Breast epithelium (tissue), 4 donors: ENCODE measurements at regions not wholly inside any gene's neighbourhood (a gene's known extent, or its start where the extent isn't known, plus 50 kb on each side); places are given as distances from the start of the nearest gene placed in this dataset.

Source experiments
- DNase-seq, 2 donors: peaks; one replicate each; pipeline ENCODE4 v3.0.0-alpha.2; 2019; ENCODE audit warnings: low spot score in 2 of 2
- H3K27ac ChIP-seq, 2 donors: fragments of 200-600 bp; sonication (generic) in 1 of 2; one replicate each; pipeline ENCODE4 v1.5.1; 2016 to 2019; ENCODE audit warnings: mild to moderate bottlenecking in 1 of 2
- H3K27me3 ChIP-seq, 2 donors: fragments of 200-600 bp; sonication (generic) in 1 of 2; one replicate each; pipeline versions ENCODE4 v1.5.1 to v1.6.0; 2017 to 2019; ENCODE audit warnings: control low read depth in 1 of 2, mild to moderate bottlenecking in 1 of 2
- H3K36me3 ChIP-seq: fragments of 200-600 bp; one replicate; pipeline ENCODE4 v1.5.1; 2019
- H3K4me1 ChIP-seq, 2 donors: fragments of 200-600 bp; sonication (generic); one replicate each; pipeline ENCODE4 v1.5.1; 2016 to 2019; ENCODE audit warnings: control low read depth in 1 of 2
- H3K4me3 ChIP-seq, 3 donors: fragments of 200-600 bp; sonication (generic); 1 replicate in 2 of 3; 2 replicates in 1 of 3; pipeline ENCODE4 v1.5.1; 2016 to 2019; ENCODE audit warnings: mild to moderate bottlenecking in 3 of 3, moderate library complexity in 2 of 3
- H3K9me3 ChIP-seq, 2 donors: fragments of 200-600 bp; sonication (generic) in 1 of 2; one replicate each; pipeline ENCODE4 v1.5.1; 2016 to 2019; ENCODE audit warnings: control low read depth in 1 of 2
- CTCF ChIP-seq, 3 donors: fragments of 450-650 bp; IDR thresholded peaks; one replicate each; pipeline ENCODE4 v1.5.1; 2016 to 2017; ENCODE audit warnings: antibody characterized with exemption in 3 of 3, mild to moderate bottlenecking in 3 of 3, moderate library complexity in 3 of 3
- POLR2A ChIP-seq: fragments of 450-650 bp; IDR thresholded peaks from one replicate; pipeline ENCODE4 v1.6.1; 2016; ENCODE audit warnings: antibody characterized with exemption, mild to moderate bottlenecking, moderate library complexity
- POLR2AphosphoS5 ChIP-seq, 3 donors: sonication (generic); formaldehyde crosslinking; IDR thresholded peaks; one replicate each; pipeline ENCODE4 v1.6.1; 2017; ENCODE audit warnings: antibody characterized with exemption in 3 of 3
- intact Hi-C: fragments of 100-400 bp; cut with DNase I; formaldehyde crosslinking; loops from one replicate; pipeline ENCODE4 v1.15.1; 2023; ENCODE audit warnings: low total_unique reads

- Histone ChIP-seq H3K36me3 (no peaks in the 10 kb centered on the region), H3K4me3 (no peak overlapping the region), H3K9me3 (no peaks in the 10 kb centered on the region), H3K27ac (no peak overlapping the region), H3K27me3 (no peaks in the 10 kb centered on the region), H3K4me1 (no peaks in the 10 kb centered on the region)
- no peak for DNase-seq
- intact Hi-C loops: no loop called here
- TF ChIP-seq POLR2A (no peak), POLR2AphosphoS5 (IDR thresholded peaks at IDR 0.05) (no peak), CTCF (IDR thresholded peaks at IDR 0.05) (no peak)
These were observed 311.5 kb upstream of the MAN1A1 start for GRCh38 chr6:119661078-119661477.

- Histone ChIP-seq H3K36me3 (no peaks in the 10 kb centered on the region), H3K9me3 (no peaks in the 10 kb centered on the region), H3K4me3 (no peak overlapping the region), H3K4me1 (no peaks in the 10 kb centered on the region), H3K27me3 (no peaks in the 10 kb centered on the region), H3K27ac (no peak overlapping the region)
- no peak for TF ChIP-seq CTCF (IDR thresholded peaks at IDR 0.05)
- TF ChIP-seq POLR2AphosphoS5 (IDR thresholded peaks at IDR 0.05): no peak
- no peak for TF ChIP-seq POLR2A
- no peak for DNase-seq
- intact Hi-C loops: loop anchor here (1.0 to 10.0 kb wide), 3 partner anchors 15 to 1816 kb away; no protein-coding TSS in a partner anchor
These were observed 309.4 kb upstream of the MAN1A1 start for GRCh38 chr6:119658917-119659316.

DNA sequence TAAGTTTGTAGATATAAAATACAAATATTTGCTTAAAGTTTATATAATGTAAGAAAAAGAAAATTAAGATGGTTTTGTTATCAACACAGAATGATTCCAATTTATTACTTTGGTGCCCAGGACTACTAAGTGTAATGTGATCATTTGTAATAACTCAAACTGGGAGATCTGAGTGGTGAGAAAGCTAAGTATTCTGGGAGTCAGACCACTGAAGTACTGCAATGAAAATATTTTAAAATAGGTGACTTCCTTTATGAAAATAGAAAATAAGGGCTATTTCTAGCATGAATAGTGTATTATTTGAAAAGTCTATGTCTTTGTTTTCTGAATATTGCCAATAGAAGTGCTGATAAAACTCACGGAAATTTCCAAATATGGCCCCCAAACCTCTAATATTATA, 305.6 kb upstream of the MAN1A1 start:
- no peak overlapping the region for H3K27ac ChIP-seq
- no peaks in the 10 kb centered on the region for H3K9me3 ChIP-seq
- no peaks in the 10 kb centered on the region for H3K36me3 ChIP-seq
- intact Hi-C loops: loop anchor here (10.0 kb wide), 2 partner anchors 630 to 1820 kb away; no protein-coding TSS in a partner anchor
- TF ChIP-seq POLR2A (no peak), POLR2AphosphoS5 (IDR thresholded peaks at IDR 0.05) (no peak), CTCF (IDR thresholded peaks at IDR 0.05) (no peak)
- DNase-seq: no peak
- no peak overlapping the region for H3K4me3 ChIP-seq
- H3K4me1 ChIP-seq: no peaks in the 10 kb centered on the region
- H3K27me3 ChIP-seq: no peaks in the 10 kb centered on the region

GRCh38 chr6:119653329-119653728, 303.8 kb upstream of the MAN1A1 start:
- intact Hi-C loops: loop anchor here (10.0 kb wide), 2 partner anchors 629 to 1821 kb away; no protein-coding TSS in a partner anchor
- no peaks in the 10 kb centered on the region for H3K36me3 ChIP-seq
- H3K4me1 ChIP-seq: no peaks in the 10 kb centered on the region
- H3K27ac ChIP-seq: no peak overlapping the region
- no peak for DNase-seq
- H3K27me3 ChIP-seq: no peaks in the 10 kb centered on the region
- H3K4me3 ChIP-seq: no peak overlapping the region
- H3K9me3 ChIP-seq: no peaks in the 10 kb centered on the region
- TF ChIP-seq CTCF (IDR thresholded peaks at IDR 0.05): no peak
- TF ChIP-seq POLR2A: no peak
- no peak for TF ChIP-seq POLR2AphosphoS5 (IDR thresholded peaks at IDR 0.05)

GRCh38 chr6:119649531-119649930, 300.0 kb upstream of the MAN1A1 start:
- Histone ChIP-seq H3K27me3 (no peaks in the 10 kb centered on the region), H3K4me1 (no peaks in the 10 kb centered on the region), H3K4me3 (no peak overlapping the region), H3K36me3 (no peaks in the 10 kb centered on the region), H3K27ac (no peak overlapping the region), H3K9me3 (no peaks in the 10 kb centered on the region)
- DNase-seq: no peak
- intact Hi-C loops: loop anchor here (5.0 kb wide), 1 partner anchor 1032 kb away; no protein-coding TSS in a partner anchor
- TF ChIP-seq POLR2AphosphoS5 (IDR thresholded peaks at IDR 0.05) (no peak), CTCF (IDR thresholded peaks at IDR 0.05) (no peak), POLR2A (no peak)
